Erythroblast (primary cell): ENCODE measurements at regions not wholly inside any gene's neighbourhood (a gene's known extent, or its start where the extent isn't known, plus 50 kb on each side); places are given as distances from the start of the nearest gene placed in this dataset.

Source experiments
- GATA1 ChIP-seq: IDR thresholded peaks from 2 replicates; pipeline ENCODE4 v1.6.1; 2011; ENCODE audit warnings: low read depth, mild to moderate bottlenecking, control low read depth, low read length, moderate library complexity
- POLR2A ChIP-seq: IDR thresholded peaks from 2 replicates; pipeline ENCODE4 v1.6.1; 2011; ENCODE audit warnings: mild to moderate bottlenecking, low read length

DNA sequence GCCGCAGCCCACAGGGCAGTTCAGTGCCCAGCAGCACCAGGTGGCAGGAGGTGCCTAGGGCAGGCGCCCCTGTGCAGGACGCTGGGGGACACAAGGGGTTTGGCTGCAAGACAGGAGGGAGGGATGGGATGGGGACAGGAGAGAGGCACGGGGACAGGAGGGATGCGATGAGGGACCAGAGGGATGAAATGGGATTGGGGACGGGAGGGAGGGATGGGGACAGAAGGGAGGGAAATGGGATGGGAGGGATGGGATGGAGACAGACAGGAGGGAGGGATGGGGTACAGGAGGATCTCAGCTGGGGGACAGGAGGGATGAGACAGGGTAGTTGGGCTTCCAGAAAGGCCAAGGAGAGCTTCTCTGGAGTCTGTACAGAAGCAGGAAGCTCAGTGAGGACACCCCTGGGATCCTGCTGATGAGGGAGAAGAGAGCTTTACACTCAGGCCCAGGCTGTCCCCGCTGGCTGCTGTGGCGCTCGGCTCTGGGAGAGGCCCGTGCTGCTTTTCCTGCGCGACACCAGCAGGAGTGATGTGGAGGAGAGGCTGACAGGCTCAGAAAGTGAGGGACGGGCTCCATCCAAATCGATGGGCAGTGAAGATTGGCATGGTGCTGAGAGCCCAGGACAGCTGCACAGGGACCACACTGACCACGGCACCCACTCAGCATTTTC lies 400.8 kb downstream of the SMOC2 start:
- TF ChIP-seq POLR2A = no peak
- no peak for TF ChIP-seq GATA1
